ENCODE measurements at regions not wholly inside any gene's neighbourhood (a gene's known extent, or its start where the extent isn't known, plus 50 kb on each side); places are given as distances from the start of the nearest gene placed in this dataset.

- TF ChIP-seq CTCF (IDR thresholded peaks at IDR 0.05) = no peak
- TF ChIP-seq POLR2A (IDR thresholded peaks at IDR 0.05) = no peak
- no peak for TF ChIP-seq EP300 (IDR thresholded peaks at IDR 0.05)
These were observed 963.0 kb downstream of the CNTNAP5 start for GRCh38 chr2:124988111-124988510.
